OCI-LY1 (cell line): ENCODE measurements at regions not wholly inside any gene's neighbourhood (a gene's known extent, or its start where the extent isn't known, plus 50 kb on each side); places are given as distances from the start of the nearest gene placed in this dataset.

Source experiments
- H2AFZ ChIP-seq: fragments of 200-600 bp; sonication (generic), shearing (Covaris generic); 2 replicates; pipeline ENCODE4 v1.6.0; 2014; ENCODE audit warnings: antibody characterized with exemption, mild to moderate bottlenecking, low read length
- H3F3A ChIP-seq: fragments of 200-600 bp; sonication (generic), shearing (Covaris generic); 2 replicates; pipeline ENCODE4 v1.6.0; 2014; ENCODE audit warnings: mild to moderate bottlenecking, antibody characterized with exemption, low read length, moderate library complexity; ENCODE audit not compliant: insufficient read depth
- H3K27ac ChIP-seq: fragments of 200-600 bp; sonication (generic); 2 replicates; pipeline ENCODE4 v1.5.1; 2014; ENCODE audit warnings: low read length, mixed run types, mild to moderate bottlenecking, low read depth; ENCODE audit not compliant: poor library complexity, severe bottlenecking
- H3K27me3 ChIP-seq: fragments of 200-600 bp; sonication (generic); 2 replicates; pipeline ENCODE4 v1.6.0; 2014; ENCODE audit warnings: antibody characterized with exemption, mild to moderate bottlenecking, low read length, moderate library complexity; ENCODE audit not compliant: insufficient read depth
- H3K36me3 ChIP-seq: fragments of 200-600 bp; sonication (generic); 2 replicates; pipeline ENCODE4 v1.6.1; 2014; ENCODE audit warnings: mild to moderate bottlenecking, antibody characterized with exemption, low read length, moderate library complexity, mixed read lengths; ENCODE audit not compliant: insufficient read depth
- H3K4me1 ChIP-seq: fragments of 200-600 bp; sonication (generic); 2 replicates; pipeline ENCODE4 v1.5.1; 2014; ENCODE audit warnings: mild to moderate bottlenecking, low read length, moderate library complexity; ENCODE audit not compliant: insufficient read depth, severe bottlenecking
- H3K4me2 ChIP-seq: fragments of 200-600 bp; sonication (generic), shearing (Covaris generic); 2 replicates; pipeline ENCODE4 v1.6.1; 2014; ENCODE audit warnings: low read length
- H3K4me3 ChIP-seq: fragments of 200-600 bp; sonication (generic); 2 replicates; pipeline ENCODE4 v1.5.1; 2014; ENCODE audit warnings: low read length, low read depth, mild to moderate bottlenecking, mixed read lengths; ENCODE audit not compliant: poor library complexity, severe bottlenecking
- H3K79me2 ChIP-seq: fragments of 200-600 bp; shearing (Covaris generic); 2 replicates; pipeline ENCODE4 v1.6.1; 2016; ENCODE audit warnings: mixed run types, low read length, mixed read lengths; ENCODE audit not compliant: insufficient read depth
- H3K9ac ChIP-seq: fragments of 200-600 bp; sonication (generic), shearing (Covaris generic); 2 replicates; pipeline ENCODE4 v1.6.1; 2014; ENCODE audit warnings: mild to moderate bottlenecking, low read length, mixed read lengths
- H3K9me2 ChIP-seq: fragments of 200-600 bp; sonication (generic), shearing (Covaris generic); 2 replicates; pipeline ENCODE4 v1.6.1; 2014; ENCODE audit warnings: low read depth, mild to moderate bottlenecking, low read length, mixed read lengths
- H3K9me3 ChIP-seq: fragments of 200-600 bp; shearing (Covaris generic); 2 replicates; pipeline ENCODE4 v1.6.1; 2014; ENCODE audit warnings: low read length, mixed read lengths
- H4K20me1 ChIP-seq: fragments of 200-600 bp; sonication (generic), shearing (Covaris generic); 2 replicates; pipeline ENCODE4 v1.6.0; 2016; ENCODE audit warnings: mild to moderate bottlenecking, low read length; ENCODE audit not compliant: insufficient read depth
- CTCF ChIP-seq: fragments of 200-600 bp; sonication (generic), shearing (Covaris generic); IDR thresholded peaks from 2 replicates; pipeline ENCODE4 v1.5.1; 2017; ENCODE audit warnings: mild to moderate bottlenecking, antibody characterized with exemption, low read length, moderate library complexity, mixed read lengths
- EZH2 ChIP-seq: fragments of 200-600 bp; sonication (generic), shearing (Covaris generic); IDR thresholded peaks from 2 replicates; pipeline ENCODE4 v1.8.0; 2017; ENCODE audit warnings: borderline replicate concordance, mixed run types, mild to moderate bottlenecking, antibody characterized with exemption, low read length, moderate library complexity, mixed read lengths

DNA sequence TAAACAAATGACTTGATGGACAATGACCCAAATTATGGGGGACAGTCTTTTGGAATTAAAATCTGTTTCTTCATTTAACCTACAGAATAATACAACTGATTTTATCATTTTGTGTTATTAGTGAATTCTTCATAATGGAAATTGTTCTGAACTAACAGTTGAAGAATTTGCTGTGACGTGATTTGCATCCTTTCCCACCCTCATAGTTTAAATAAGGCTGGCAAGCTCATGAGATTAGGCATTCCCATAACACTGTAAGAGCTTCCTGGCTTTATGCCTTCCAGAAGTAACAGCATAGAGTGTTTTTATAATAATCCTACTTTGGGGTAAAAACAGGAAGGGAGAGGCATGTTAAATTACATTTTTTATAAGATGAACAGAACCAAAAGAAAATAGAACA is 95.7 kb downstream of the ATP6V1G3 start:
- no peak overlapping the region for H2AFZ ChIP-seq
- H3K36me3 ChIP-seq = no peaks in the 10 kb centered on the region
- H3F3A ChIP-seq = no peaks in the 10 kb centered on the region
- TF ChIP-seq CTCF = no peak
- TF ChIP-seq EZH2 = no peak
- H3K4me3 ChIP-seq = no peak overlapping the region
- H3K79me2 ChIP-seq = no peaks in the 10 kb centered on the region
- H3K27ac ChIP-seq = no peak overlapping the region
- no peak overlapping the region for H3K4me2 ChIP-seq
- H3K9me3 ChIP-seq = no peaks in the 10 kb centered on the region
- no peak overlapping the region for H3K9ac ChIP-seq
- no peaks in the 10 kb centered on the region for H4K20me1 ChIP-seq
- H3K27me3 ChIP-seq = no peaks in the 10 kb centered on the region
- no peaks in the 10 kb centered on the region for H3K9me2 ChIP-seq
- no peaks in the 10 kb centered on the region for H3K4me1 ChIP-seq

DNA sequence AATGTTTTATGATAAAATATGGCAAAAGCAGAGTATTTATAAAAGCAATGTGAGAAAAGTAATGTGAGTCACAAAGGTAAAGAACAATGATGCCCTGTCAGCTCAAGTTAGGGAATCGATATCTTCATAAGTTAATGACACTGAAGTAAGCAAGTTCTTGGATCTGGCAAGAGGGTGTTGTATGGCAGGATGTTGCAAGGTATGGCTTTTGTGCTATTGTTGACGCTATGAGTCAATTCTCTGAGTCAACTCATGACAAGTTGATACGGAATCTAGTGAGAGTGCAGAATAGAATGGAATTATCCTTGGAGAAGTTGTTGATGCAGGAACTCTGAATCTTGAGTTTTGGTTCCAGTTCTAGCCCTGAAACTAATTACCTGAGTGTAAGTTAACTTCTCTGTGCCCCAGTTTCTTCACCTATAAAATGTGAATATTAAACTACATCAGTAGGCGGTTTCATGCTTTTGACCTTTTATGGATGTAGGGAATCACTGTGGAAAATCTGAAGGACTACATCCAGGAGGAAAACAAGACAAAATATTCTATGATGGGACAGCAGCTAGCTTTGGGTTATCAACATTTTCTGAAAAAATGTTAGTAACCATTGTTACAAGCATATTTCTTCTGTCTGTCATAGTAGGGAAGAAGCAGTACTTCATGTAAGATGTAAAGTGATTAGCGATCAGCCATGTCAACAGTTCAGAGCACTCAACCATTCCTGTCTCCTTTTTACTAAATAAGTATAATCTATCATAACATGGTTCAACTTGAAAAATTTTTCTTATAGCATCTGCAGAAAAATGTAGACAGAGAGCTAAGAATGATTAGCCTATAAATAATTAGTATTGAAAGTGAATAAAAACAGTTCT is 96.9 kb downstream of the ATP6V1G3 start:
- H3F3A ChIP-seq = no peaks in the 10 kb centered on the region
- no peaks in the 10 kb centered on the region for H3K79me2 ChIP-seq
- no peak overlapping the region for H3K9ac ChIP-seq
- H3K9me3 ChIP-seq = no peaks in the 10 kb centered on the region
- H2AFZ ChIP-seq = no peak overlapping the region
- H3K27ac ChIP-seq = no peak overlapping the region
- H3K4me1 ChIP-seq = no peaks in the 10 kb centered on the region
- TF ChIP-seq CTCF = no peak
- no peak for TF ChIP-seq EZH2
- H3K4me2 ChIP-seq = no peak overlapping the region
- no peaks in the 10 kb centered on the region for H4K20me1 ChIP-seq
- no peaks in the 10 kb centered on the region for H3K36me3 ChIP-seq
- H3K4me3 ChIP-seq = no peak overlapping the region
- no peaks in the 10 kb centered on the region for H3K27me3 ChIP-seq
- H3K9me2 ChIP-seq = 0 out of 2 replicates have a peak, but pooled peaks cover 1% of the 10 kb centered on the region

DNA sequence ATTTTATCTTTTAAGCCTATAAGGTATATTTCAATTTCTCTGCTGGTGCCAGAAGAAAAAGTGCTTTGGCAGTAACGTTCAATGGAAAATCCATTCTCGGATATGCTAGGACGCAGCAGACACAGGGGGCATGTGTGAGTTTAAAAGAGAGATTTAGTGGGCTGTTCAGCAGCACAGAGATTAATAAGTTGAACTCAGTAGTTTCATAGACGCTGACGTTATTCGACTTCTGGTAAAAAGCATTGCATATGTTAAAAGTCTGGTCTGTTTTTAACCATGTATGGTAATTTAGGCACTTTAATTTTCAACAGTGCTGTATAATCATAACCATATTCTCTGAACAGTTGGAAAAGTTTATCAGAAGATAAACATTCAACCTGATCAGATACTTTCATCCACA is 99.6 kb downstream of the ATP6V1G3 start:
- TF ChIP-seq CTCF = no peak
- TF ChIP-seq EZH2 = no peak
- Histone ChIP-seq H3K9me3 (no peaks in the 10 kb centered on the region), H3K4me2 (no peak overlapping the region), H3F3A (no peaks in the 10 kb centered on the region), H3K27me3 (no peaks in the 10 kb centered on the region), H2AFZ (no peak overlapping the region), H3K27ac (no peak overlapping the region), H4K20me1 (no peaks in the 10 kb centered on the region), H3K4me3 (no peak overlapping the region), H3K4me1 (no peaks in the 10 kb centered on the region), H3K9me2 (peaks cover 4% of the 10 kb centered on the region; the same call in 1 of the 2 replicates), H3K36me3 (no peaks in the 10 kb centered on the region), H3K79me2 (no peaks in the 10 kb centered on the region), H3K9ac (no peak overlapping the region)
